Ammon's horn (tissue), 1 donor: ENCODE measurements at regions not wholly inside any gene's neighbourhood (a gene's known extent, or its start where the extent isn't known, plus 50 kb on each side); places are given as distances from the start of the nearest gene placed in this dataset.

Source experiments
- DNase-seq: peaks from one replicate; pipeline ENCODE4 v3.0.0-alpha.2; 2016; ENCODE audit warnings: low spot score

DNA sequence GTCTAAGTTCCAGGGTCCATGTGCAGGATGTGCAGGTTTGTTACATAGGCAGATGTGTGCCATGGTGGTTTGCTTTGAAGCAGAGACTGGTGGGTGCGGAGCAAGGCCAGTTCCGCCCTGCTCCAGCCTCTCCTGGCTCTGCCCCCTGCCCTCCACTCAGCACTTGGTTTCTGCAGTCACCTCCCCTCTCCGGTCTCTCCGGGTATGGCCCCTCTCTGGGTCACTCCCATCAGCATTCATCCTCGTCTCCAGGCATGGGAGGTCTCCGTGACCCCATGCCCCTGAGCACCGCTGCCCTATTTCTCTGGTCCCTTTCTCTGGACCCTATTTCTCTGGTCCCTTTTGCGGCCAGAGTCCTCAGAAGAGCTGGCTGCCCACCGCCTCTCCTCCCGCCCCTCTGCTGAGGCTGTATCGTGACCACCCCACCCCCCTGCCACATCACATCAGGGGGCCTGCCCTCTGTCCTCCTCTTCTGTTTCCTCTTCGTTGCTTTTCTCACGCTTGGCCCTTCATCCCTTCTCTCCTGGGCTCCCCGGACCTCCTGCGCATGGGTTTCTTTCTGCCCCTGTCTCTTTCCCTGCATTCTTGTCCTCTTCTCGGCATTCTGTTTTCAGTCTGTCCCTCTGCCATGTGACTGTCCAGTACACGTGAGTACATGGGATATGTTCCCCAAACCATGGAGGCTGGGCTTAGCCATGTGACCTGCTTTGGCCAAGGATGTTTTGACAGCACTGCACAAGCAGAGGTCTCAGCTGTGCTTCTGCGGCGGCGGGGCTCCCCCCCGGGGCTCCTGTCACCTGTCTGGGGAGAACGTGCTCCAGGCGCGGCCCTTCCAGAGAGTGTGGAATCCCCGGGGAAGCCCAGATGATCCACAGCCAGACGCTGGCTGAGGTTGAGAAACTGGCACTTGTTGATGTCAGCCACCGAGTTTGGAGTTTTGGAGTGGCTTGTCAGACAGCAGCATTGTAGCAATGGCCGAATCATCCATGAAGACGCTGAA lies 54.4 kb upstream of the C1orf174 start:
- DNase-seq: no peak

GRCh38 chr1:3955196-3955772 lies 55.2 kb upstream of the C1orf174 start:
- no peak for DNase-seq

GRCh38 chr1:3956527-3957170 lies 56.6 kb upstream of the C1orf174 start:
- no peak for DNase-seq

GRCh38 chr1:3959361-3959760 lies 59.3 kb upstream of the C1orf174 start:
- no peak for DNase-seq

DNA sequence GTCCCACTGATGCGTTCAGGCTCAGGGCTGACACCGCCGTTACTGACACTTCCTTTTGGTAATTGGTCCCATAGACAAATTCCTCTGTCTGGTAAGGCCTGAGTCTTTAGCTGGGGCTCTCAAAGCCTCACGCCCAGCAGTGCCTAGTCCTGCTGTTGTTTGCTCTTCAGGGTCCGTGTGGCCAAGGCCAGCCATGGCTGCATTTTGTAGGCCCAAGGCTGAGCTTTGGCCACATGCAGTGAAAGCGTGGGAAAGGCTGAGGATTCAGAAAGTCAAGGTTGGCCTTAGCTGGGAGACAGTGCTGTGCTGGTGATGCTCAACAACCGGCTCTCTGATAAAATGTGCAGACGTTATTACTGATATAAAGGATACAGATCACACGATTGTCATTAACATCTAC lies 63.5 kb upstream of the C1orf174 start:
- no peak for DNase-seq

DNA sequence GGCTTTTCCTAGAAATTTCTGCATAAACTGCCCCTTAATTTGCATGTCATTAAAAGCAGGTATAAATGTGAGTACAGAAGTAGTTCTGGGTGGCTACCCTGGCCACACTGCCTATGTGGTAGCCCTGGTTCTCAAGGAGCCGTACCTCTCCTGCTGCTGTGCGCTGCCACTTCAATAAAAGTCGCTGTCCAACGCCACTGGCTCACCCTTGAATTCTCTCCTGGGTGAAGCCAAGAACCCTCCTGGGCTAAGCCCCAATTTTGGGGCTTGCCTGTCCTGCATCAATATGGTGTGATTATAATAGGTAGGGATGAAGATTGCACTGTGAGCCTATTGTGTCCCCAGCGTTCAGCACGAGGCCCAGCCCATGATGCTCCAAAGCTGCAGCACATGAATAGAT lies 65.6 kb upstream of the C1orf174 start:
- DNase-seq: no peak

GRCh38 chr1:3968851-3969250 lies 68.8 kb upstream of the C1orf174 start:
- no peak for DNase-seq

DNA sequence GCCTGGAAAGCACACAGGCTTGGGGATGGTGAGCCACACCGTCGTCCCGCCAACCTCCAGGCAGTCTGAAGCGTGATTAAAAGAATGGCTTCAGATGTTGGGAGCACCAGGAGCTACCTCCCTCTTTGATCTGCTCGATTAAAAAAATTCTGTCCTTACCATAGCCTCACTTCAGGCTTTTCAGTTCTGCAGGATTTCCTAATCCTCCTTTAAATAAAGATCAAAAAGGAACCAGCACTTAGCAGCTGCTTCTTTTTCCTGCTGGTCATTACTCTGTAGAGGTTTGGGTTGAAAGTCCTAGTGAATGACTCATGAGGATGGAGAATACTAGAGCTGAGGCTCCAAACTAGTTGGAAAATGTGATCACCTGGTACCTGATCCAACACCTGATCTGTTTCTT lies 71.9 kb upstream of the C1orf174 start:
- no peak for DNase-seq

DNA sequence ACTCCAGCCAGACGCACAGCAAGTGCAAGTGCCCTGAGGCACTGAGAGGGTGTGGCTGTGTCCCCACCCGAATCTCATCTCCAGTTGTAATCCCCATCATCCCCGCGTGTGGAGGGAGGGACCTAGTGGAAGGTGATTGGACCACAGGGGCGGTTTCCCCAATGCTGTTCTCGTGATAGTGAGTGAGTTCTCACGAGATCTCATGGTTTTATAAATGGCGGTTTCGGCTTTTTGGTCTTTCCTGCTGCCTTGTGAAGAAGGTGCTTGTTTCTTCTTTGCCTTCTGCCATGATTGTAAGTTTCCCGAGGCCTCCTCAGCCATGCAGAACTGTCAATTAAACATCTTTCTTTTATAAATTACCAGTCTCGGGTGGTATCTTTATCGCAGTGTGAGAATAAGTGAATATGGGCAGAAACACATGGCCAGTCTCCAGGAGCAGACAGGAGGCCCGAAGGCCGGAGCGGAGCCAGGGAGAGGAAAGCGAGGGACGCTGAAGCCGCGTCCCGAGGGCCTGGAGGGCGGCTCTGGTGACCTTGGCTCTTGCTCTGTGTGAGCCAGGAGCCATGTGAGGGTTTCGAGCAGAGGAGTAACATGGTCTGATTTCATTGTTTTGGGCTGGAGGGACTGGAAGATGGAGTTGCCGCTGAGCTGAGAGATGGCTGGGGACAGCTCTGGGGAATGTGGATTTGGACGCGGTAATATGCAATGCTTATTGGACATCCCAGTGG lies 76.0 kb upstream of the C1orf174 start:
- DNase-seq: no peak

GRCh38 chr1:3976821-3977220 lies 76.7 kb upstream of the C1orf174 start:
- no peak for DNase-seq

DNA sequence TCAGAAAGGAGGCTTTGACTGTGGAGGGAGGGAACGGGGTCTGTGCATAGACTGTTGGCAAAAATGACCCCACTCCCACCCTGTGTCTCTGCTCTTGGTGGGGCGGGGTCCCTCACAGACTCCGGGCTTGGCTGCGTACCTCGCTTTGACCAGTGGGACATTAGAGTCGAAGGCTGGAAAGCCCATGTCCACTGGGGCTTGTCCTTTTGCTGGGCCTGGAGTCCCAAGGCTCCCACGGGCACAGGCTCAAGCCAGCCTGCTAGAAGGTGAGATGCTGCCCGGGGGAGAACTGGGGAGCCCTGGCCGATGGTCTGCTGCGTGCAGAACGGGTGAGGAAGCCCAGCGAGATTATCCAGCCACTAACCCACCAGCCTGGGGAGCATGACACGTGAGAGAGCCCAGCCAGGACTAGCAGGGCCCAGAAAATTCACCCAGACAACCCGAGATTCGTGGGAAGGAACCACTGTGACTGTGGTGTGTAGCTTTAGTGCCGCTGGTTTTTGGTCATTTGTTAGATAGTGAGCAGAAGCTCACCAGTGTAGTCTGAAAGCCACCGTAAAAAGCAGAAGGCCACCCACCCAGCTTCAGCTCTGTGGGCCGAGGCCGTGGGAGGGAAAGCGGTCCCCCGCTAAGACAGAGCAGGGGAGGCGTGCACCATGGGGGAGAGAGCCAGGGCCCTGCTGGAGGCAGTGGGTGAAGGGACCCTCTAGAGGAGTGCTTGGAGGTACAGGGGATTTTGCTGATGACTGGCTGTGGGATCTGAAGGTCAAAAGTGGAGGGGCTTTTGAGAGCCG lies 78.3 kb upstream of the C1orf174 start:
- DNase-seq: no peak

DNA sequence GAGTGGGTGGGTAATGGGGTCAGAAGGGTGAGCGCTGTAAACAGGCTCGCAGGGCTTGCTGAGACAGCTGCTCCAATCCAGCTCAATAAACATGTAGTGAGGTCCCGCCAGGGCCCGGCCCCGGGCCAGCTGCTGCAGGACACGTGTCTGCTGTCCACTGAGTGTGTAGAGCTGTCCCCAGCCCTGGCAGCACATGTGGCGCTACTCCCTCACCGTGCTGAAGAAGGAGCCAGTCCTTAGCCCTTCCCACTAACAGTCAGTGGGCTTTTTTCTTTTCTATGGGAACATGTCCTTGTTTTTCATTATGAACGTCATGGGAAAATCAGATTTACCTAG lies 78.9 kb upstream of the C1orf174 start:
- no peak for DNase-seq

DNA sequence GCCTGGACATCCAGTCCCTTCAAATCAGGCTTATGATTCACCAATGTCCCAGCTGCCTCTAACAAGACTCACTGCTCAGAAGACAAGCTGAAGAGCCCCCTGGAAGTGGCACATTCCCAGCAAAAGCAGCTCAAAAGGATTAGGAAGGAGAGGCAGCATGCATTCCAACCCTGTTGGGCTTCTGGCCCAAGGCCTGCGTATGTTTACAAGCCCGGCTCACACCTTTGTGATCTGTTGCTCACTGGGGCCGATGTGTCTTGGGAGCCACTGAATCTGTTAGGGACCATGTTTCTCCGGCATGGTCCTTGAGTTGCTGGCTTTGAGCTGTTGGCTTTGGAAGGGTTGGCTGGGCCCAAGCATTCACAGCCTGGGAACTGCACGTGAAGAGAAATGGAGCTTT lies 81.2 kb upstream of the C1orf174 start:
- DNase-seq: no peak

DNA sequence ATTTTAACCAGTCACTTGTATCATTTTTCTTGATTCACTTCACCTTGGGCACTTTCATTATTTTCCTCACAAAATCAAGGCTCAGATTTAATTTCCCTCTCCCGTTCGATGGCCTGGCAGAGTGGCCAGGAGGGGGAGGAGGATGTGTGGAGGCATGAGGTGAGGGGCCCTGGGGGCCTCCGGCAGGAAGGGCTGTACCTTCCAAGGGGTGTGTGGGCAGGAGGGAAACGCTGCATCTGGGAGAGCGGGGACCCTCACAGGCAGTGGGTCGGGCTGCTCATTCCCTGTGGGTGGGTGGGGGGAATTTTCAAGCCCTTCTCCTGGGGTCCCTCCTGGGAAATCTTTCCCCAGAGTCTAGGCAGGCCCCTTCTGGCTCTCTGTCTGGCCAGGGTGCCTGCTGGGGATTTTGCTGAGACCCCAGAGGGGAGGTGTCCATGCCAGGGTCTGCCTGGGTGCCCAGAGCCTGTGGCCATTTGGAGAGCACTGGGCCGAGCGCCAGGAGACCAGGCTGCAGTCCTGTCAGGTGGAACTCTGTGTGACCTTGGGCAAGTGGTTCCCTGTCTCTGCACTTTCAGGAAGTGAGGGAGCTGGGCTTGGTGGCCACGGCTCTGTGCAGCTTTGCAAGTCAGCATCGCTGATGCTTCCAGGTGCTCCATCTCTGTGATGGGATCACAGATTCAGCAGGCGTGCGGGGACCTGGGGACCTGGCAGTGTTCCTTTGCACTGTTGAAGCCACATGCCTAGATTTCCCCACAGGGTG lies 81.9 kb upstream of the C1orf174 start:
- DNase-seq: no peak

GRCh38 chr1:3983181-3983580 lies 83.1 kb upstream of the C1orf174 start:
- no peak for DNase-seq

DNA sequence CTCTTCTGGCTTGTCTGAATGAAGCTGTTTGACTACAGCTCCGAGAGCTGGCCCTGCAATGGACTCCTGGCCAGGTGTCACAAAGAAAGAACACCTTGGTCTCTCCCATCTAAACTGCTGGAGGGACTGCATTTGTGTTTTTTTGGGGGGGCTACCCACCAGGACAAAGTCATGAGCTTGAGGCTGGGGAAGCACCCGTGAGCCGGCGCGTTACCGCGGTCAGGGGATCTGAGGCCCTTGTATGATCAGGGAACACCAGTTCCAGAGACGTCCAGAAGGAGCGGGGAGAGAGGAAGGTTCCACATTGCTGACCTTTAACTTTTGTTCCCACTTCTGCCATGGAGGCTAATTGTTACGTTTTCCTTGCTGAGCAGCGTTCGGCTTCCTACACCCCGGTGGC lies 84.5 kb upstream of the C1orf174 start:
- no peak for DNase-seq

- DNase-seq: no peak
Measured at GRCh38 chr1:3986686-3987218, 86.7 kb upstream of the C1orf174 start.

DNA sequence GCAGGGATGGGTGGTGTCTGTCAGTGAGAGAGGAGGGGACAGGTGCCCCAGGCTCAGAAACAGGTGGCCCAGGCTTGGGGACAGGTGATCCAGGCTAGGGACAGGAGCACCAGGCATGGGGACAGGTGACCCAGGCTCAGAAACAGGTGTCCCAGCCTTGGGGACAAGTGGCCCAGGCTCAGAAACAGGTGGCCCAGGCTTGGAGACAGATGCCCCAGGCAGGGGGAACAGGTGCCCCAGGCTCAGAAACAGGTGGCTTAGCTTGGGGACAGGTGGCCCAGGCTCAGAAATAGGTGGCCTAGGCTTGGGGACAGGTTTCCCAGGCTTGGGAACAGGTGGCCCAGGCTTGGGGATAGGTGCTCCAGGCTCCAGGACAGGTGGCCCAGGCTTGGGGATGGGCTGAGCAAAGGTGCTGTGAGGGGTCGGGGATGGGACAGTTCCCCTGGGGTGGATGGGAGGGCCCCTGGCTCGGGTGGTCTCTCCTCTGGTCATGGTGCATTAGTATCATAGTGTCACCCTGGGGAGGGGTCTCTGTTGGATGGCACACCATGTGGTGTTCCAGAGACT lies 87.7 kb upstream of the C1orf174 start:
- no peak for DNase-seq

GRCh38 chr1:3988431-3988830 lies 88.4 kb upstream of the C1orf174 start:
- no peak for DNase-seq

- DNase-seq: no peak
Measured at GRCh38 chr1:3989465-3989864, 89.4 kb upstream of the C1orf174 start.
